ENCODE measurements at regions not wholly inside any gene's neighbourhood (a gene's known extent, or its start where the extent isn't known, plus 50 kb on each side); places are given as distances from the start of the nearest gene placed in this dataset.
"Not testable (repeated sequence)": the region's sequence is repeated elsewhere in the genome, so short reads cannot be mapped to it uniquely, and the experiment has no call there.

- no peak for DNase-seq
- TF ChIP-seq POLR2A (IDR thresholded peaks at IDR 0.05), result no peak
- no peak for TF ChIP-seq CTCF (IDR thresholded peaks at IDR 0.05)
- intact Hi-C loops (cut with DNase I), result no loop called here
- WGBS, 4 donors, result 68 to 75% (median 73%) methylated on average over 2 of the region's 2 CpGs
- Histone ChIP-seq H3K27ac (no peak overlapping the region), H3K27me3 (no peaks in the 10 kb centered on the region), H3K4me1 (replicated peaks in 1 of 2) (peaks cover 0 to 5% of the 10 kb centered on the region in 2 donors), H3K9me3 (replicated peaks in 1 of 3) (no peaks in the 10 kb centered on the region), H3K4me3 (no peak overlapping the region), H3K36me3 (replicated peaks in 1 of 2) (no peaks in the 10 kb centered on the region)
Measured at GRCh38 chr6:44020148-44020547, 107.1 kb downstream of the MRPL14 start.

- 84 to 96% (median 93%) methylated on average over 3 of the region's 3 CpGs for WGBS, 4 donors
- DNase-seq; H3K27ac ChIP-seq; H3K9me3 ChIP-seq (replicated peaks in 1 of 3); H3K36me3 ChIP-seq (replicated peaks in 1 of 2); H3K4me3 ChIP-seq; H3K27me3 ChIP-seq; H3K4me1 ChIP-seq (replicated peaks in 1 of 2); intact Hi-C loops (cut with DNase I): not testable (repeated sequence)
Measured at GRCh38 chr6:44017307-44017706, 109.9 kb downstream of the MRPL14 start.

GRCh38 chr6:44016131-44016870, 111.0 kb downstream of the MRPL14 start:
- H3K9me3 ChIP-seq (replicated peaks in 1 of 3), result no peaks in the 10 kb centered on the region
- no peak overlapping the region for H3K27ac ChIP-seq
- DNase-seq, result peak in 1 of 7 donors; percentile 5
- intact Hi-C loops (cut with DNase I), result no loop called here
- H3K4me3 ChIP-seq, result no peak overlapping the region
- WGBS, 4 donors, result 89 to 92% (median 90%) methylated on average over 5 of the region's 5 CpGs
- H3K4me1 ChIP-seq (replicated peaks in 1 of 2), result no peaks in the 10 kb centered on the region
- TF ChIP-seq CTCF (IDR thresholded peaks at IDR 0.05), result no peak
- no peak for TF ChIP-seq POLR2A (IDR thresholded peaks at IDR 0.05)
- no peaks in the 10 kb centered on the region for H3K27me3 ChIP-seq
- no peaks in the 10 kb centered on the region for H3K36me3 ChIP-seq (replicated peaks in 1 of 2)

GRCh38 chr6:44012078-44012493, 115.2 kb downstream of the MRPL14 start:
- peaks cover 0 to 9% of the 10 kb centered on the region in 2 donors for H3K4me1 ChIP-seq (replicated peaks in 1 of 2)
- intact Hi-C loops (cut with DNase I), result no loop called here
- 67 to 83% (median 72%) methylated on average over 3 of the region's 3 CpGs for WGBS, 4 donors
- H3K27ac ChIP-seq, result no peak overlapping the region
- no peak overlapping the region for H3K4me3 ChIP-seq
- H3K36me3 ChIP-seq (replicated peaks in 1 of 2), result no peaks in the 10 kb centered on the region
- no peaks in the 10 kb centered on the region for H3K9me3 ChIP-seq (replicated peaks in 1 of 3)
- TF ChIP-seq POLR2A (IDR thresholded peaks at IDR 0.05) (no peak), CTCF (IDR thresholded peaks at IDR 0.05) (no peak)
- DNase-seq, result peak in 1 of 7 donors; percentile 1
- H3K27me3 ChIP-seq, result no peaks in the 10 kb centered on the region

GRCh38 chr6:44011350-44011920, 115.8 kb downstream of the MRPL14 start:
- intact Hi-C loops (cut with DNase I), result no loop called here
- H3K36me3 ChIP-seq (replicated peaks in 1 of 2), result no peaks in the 10 kb centered on the region
- no peak overlapping the region for H3K4me3 ChIP-seq
- DNase-seq, result peak in 1 of 7 donors; percentile 4
- no peaks in the 10 kb centered on the region for H3K27me3 ChIP-seq
- 77 to 92% (median 87%) methylated on average over 2 of the region's 2 CpGs for WGBS, 4 donors
- TF ChIP-seq CTCF (IDR thresholded peaks at IDR 0.05), result no peak
- no peak for TF ChIP-seq POLR2A (IDR thresholded peaks at IDR 0.05)
- H3K27ac ChIP-seq, result no peak overlapping the region
- no peaks in the 10 kb centered on the region for H3K9me3 ChIP-seq (replicated peaks in 1 of 3)
- peaks cover 0 to 9% of the 10 kb centered on the region in 2 donors for H3K4me1 ChIP-seq (replicated peaks in 1 of 2)
